ENCODE measurements at regions not wholly inside any gene's neighbourhood (a gene's known extent, or its start where the extent isn't known, plus 50 kb on each side); places are given as distances from the start of the nearest gene placed in this dataset.
"Not testable (repeated sequence)": the region's sequence is repeated elsewhere in the genome, so short reads cannot be mapped to it uniquely, and the experiment has no call there.

DNA sequence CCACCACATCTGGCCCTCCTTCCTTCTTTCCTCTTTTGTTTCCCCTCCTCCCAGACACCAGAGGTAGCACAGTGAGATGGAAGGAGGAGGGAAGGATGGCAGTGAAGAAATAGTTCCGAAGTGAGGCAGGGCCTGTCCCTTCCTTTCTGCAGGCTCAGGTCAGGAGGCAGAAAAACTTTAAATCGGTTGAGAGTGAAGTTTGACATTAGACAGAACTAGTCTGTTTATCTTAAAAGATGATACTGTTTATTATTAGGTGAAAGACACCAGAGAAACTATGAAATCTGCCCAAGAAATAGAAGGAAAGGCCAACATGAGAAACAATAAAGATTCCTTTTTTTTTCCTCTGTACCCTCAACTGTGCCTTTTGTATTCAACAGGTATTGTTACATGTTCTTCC lies 670.3 kb downstream of the UTRN start:
- no peaks in the 10 kb centered on the region for H3K36me3 ChIP-seq
- H3K4me3 ChIP-seq (ENCODE audit: low read depth, low read length), result no peak overlapping the region
- no peaks in the 10 kb centered on the region; the same call in 1 of the 2 replicates for H3K4me1 ChIP-seq
- H3K9me3 ChIP-seq, result no peaks in the 10 kb centered on the region
- H3K27me3 ChIP-seq, result no peaks in the 10 kb centered on the region
- no peak for DNase-seq
- TF ChIP-seq, protein P1, sequence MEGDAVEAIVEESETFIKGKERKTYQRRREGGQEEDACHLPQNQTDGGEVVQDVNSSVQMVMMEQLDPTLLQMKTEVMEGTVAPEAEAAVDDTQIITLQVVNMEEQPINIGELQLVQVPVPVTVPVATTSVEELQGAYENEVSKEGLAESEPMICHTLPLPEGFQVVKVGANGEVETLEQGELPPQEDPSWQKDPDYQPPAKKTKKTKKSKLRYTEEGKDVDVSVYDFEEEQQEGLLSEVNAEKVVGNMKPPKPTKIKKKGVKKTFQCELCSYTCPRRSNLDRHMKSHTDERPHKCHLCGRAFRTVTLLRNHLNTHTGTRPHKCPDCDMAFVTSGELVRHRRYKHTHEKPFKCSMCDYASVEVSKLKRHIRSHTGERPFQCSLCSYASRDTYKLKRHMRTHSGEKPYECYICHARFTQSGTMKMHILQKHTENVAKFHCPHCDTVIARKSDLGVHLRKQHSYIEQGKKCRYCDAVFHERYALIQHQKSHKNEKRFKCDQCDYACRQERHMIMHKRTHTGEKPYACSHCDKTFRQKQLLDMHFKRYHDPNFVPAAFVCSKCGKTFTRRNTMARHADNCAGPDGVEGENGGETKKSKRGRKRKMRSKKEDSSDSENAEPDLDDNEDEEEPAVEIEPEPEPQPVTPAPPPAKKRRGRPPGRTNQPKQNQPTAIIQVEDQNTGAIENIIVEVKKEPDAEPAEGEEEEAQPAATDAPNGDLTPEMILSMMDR (IDR thresholded peaks at IDR 0.05; ENCODE audit: low read depth, low read length), result no peak

DNA sequence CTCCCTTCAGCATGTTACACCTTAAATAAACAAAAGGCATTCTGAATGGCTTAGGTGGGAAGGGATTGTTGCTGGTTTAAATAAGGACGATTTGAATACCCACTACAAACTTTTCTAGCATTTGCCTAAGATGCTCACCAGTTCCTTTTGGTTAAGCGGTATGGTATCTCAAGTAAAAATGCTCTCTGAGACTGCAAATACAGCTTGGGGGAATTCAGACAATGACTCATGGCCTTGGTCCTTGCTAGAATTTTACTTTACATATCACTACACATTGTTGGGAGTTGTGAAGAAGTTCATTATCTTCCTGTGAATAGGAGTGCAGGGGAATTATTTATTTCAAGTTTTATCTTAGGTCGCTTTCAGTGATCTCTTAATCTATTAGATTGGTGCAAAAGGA lies 670.7 kb downstream of the UTRN start:
- Histone ChIP-seq H3K9me3 (no peaks in the 10 kb centered on the region), H3K27me3 (no peaks in the 10 kb centered on the region), H3K4me3 (ENCODE audit: low read depth, low read length) (no peak overlapping the region), H3K4me1 (no peaks in the 10 kb centered on the region; the same call in 1 of the 2 replicates), H3K36me3 (no peaks in the 10 kb centered on the region)
- TF ChIP-seq, protein P1 (IDR thresholded peaks at IDR 0.05; ENCODE audit: low read depth, low read length), result no peak
- no peak for DNase-seq

DNA sequence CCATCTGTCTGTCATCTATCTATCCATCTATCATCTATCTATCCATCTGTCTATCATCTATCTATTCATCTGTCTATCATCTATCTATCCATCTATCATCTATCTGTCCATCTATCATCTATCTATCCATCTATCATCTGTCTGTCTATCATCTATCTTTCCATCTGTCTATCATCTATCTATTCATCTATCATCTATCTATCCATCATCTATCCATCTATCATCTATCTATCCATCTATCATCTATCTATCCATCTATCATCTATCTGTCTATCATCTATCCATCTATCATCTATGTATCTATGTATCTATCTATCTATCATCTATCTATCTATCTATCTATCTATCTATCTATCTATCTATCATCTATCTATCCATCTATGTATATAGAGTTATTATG lies 671.6 kb downstream of the UTRN start:
- not testable (repeated sequence) for H3K36me3 ChIP-seq; H3K4me3 ChIP-seq (ENCODE audit: low read depth, low read length); H3K9me3 ChIP-seq; H3K27me3 ChIP-seq; H3K4me1 ChIP-seq; DNase-seq

DNA sequence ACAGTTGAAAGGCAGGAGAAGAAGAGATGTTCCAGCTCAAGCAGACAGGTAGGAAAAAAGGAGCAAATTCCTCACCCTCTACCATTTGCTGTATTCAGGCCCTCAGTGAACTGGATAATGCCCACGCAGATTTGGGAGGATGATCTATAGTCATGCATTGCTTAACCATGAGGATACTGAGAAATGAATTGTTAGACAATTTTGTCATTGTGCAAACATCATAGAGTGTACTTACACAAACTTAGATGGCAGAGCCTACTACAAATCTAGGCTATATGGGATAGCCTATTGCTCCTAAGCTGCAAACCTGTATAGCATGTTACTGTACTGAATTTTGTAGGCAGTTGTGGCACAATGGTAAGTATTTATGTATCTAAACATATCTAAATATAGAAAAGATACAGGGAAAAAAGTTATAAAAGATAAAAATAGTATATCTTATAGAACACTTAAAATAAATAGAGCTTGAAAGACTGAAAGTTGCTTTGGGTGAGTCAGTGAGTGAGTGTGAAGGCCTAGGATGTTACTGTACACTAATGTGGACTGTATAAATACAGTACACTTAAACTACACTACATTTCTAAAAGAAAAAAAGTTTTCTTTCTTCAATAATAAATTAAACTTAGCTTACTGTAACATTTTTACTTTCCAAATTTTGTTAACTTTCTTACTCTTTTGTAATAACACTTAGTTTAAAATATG lies 672.3 kb downstream of the UTRN start:
- no peak for DNase-seq
- Histone ChIP-seq H3K36me3 (no peaks in the 10 kb centered on the region), H3K4me3 (ENCODE audit: low read depth, low read length) (no peak overlapping the region), H3K9me3 (no peaks in the 10 kb centered on the region), H3K27me3 (no peaks in the 10 kb centered on the region), H3K4me1 (no peaks in the 10 kb centered on the region; the same call in 1 of the 2 replicates)
- TF ChIP-seq, protein P1 (IDR thresholded peaks at IDR 0.05; ENCODE audit: low read depth, low read length), result no peak

DNA sequence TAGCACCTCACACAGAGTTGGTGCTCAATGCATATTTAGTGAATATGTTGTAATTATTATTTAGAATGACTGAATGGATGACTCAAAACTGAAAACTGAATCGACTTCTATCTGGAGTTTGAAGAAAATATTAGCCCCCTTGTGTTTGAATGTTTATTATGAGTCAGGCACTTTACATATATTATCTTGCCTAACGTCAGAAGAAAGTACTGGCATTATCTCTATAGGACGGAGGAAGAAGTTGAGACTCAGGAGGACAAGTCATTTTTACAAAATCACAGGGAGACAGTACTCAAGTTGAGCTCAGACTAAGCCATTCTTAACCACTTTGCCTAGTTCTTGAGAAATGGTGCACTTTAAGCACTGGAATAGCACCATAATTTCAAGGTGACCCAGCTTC lies 684.0 kb downstream of the UTRN start:
- no peaks in the 10 kb centered on the region for H3K9me3 ChIP-seq
- DNase-seq, result no peak
- H3K36me3 ChIP-seq, result no peaks in the 10 kb centered on the region
- TF ChIP-seq, protein P1 (IDR thresholded peaks at IDR 0.05; ENCODE audit: low read depth, low read length), result no peak
- no peaks in the 10 kb centered on the region for H3K4me1 ChIP-seq
- no peaks in the 10 kb centered on the region for H3K27me3 ChIP-seq
- no peak overlapping the region for H3K4me3 ChIP-seq (ENCODE audit: low read depth, low read length)

DNA sequence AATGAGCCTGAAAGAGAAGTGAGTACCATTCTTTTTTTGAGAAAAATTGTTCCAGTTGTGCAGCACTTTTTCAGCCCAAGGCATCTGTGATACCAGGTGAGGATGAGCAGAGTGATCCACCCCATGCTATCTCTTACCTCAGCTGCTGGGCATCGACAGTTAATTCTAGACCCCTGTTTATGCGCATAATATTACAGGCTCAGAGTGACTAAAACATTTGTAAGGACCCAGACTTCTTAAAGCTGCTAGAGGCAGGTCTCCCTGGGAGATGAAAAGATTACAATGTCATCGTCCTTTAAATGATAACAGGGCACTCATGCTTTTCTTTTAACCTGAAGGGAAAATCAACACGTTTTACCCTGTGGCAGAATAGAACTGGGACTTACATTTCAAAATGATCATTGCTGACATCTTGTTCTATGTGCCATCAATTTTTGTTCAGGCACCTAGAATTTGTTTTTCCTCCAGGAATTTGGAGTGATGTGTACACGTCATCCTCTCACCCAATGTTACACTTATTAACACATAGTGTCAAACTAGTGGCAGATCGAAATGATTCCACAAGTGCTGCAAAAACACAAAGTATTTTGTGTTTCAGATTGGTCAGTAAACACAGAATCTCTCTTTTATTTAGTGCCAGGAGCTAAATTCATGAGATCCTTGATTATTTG lies 684.6 kb downstream of the UTRN start:
- H3K4me1 ChIP-seq, result no peaks in the 10 kb centered on the region
- DNase-seq, result no peak
- H3K36me3 ChIP-seq, result no peaks in the 10 kb centered on the region
- no peaks in the 10 kb centered on the region for H3K9me3 ChIP-seq
- no peaks in the 10 kb centered on the region for H3K27me3 ChIP-seq
- H3K4me3 ChIP-seq (ENCODE audit: low read depth, low read length), result no peak overlapping the region
- TF ChIP-seq, protein P1 (IDR thresholded peaks at IDR 0.05; ENCODE audit: low read depth, low read length), result no peak

DNA sequence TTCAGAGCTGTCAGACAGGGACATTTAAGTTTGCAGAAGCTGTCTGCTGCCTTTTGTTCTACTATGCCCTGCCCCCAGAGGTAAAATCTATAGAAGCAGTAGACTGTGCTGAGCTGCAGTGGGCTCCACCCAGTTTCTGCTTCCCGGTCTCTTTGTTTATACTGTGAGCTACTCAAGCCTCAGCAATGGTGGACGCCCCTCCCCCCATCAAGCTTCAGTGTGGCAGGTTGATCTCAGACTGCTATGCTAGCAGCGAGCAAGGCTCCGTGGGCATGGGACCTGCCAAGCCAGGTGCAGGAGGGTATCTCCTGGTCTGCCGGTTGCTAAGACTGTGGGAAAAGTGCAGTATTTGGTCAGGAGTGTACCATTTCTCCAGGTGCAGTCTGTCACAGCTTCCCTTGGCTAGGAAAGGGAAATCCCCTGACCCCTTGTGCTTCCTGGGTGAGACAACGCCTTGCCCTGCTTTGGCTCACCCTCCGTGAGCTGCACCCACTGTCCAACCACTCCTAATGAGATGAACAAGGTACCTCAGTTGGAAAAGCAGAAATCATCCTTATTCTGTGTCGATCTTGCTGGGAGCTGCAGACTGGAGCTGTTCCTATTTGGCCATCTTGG lies 692.2 kb downstream of the UTRN start:
- H3K9me3 ChIP-seq, result not testable (repeated sequence)

More for the DNA sequence above, 692.2 kb downstream of the UTRN start:
- not testable (repeated sequence) for DNase-seq; H3K36me3 ChIP-seq; H3K27me3 ChIP-seq; H3K4me3 ChIP-seq (ENCODE audit: low read depth, low read length); H3K4me1 ChIP-seq
